Muscle of back (tissue), 3 donors: ENCODE measurements at regions not wholly inside any gene's neighbourhood (a gene's known extent, or its start where the extent isn't known, plus 50 kb on each side); places are given as distances from the start of the nearest gene placed in this dataset.

Source experiments
- DNase-seq, 3 donors: peaks; one replicate each; pipeline versions ENCODE4 v3.0.0 to v3.0.0-alpha.2; 2013

DNA sequence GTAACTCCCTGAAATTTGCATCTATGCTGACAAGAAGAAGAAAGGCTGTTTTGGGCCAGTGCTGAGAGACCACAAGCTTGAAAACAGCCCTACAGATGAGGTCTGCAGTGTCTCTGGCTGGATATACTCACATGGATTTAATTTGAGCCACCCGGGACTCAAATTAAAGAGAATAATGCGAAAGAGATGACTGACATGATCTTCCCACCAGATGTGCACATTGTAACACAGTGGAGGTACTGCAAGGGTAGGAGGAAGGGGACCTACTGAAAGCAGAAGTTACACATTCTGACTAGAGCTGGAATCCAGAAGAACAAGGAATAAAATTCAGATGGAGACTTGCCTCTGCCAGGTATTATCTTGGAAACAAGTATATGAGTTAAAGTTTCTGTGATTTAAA, 728.3 kb upstream of the SGO1 start:
- peak; percentile 73 to 94 (median 84) for DNase-seq

DNA sequence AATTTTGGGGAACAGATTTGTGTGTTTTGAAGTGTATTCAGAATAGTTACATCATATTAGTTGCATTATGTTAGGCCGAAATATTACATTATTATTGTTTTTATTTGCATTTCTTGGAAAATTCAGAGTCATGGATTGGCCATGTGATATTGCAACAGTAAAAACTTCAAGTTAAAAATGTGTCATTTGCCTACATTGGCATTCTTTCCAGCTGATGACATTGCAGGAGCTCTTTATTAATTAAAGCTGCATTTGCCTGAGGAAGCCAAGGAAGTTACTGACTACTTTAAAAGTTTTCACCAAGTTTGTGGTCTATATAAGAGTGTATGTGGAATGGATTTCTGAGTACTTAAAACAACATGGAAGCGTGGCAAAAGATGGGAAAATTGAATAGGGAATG, 726.4 kb upstream of the SGO1 start:
- no peak for DNase-seq

DNA sequence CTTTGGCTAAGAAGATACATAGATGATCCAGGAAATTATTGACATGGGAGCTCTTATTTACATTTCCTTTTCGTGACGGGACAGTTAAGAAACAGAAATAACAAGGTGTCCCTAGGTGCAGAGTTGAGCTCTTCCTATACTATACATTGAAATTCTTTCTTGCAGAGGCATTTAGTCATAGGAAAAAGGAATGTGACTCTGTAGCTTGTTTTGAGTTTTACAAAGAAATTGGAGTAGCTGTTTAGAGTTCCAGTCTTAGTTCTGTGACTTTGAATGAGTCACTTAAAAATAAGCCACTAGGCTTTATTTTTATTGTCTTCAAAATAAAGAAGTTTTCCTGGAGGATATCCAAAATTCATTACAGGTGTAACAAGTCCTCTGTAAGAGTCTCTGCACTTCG, 723.5 kb upstream of the SGO1 start:
- DNase-seq = no peak

DNA sequence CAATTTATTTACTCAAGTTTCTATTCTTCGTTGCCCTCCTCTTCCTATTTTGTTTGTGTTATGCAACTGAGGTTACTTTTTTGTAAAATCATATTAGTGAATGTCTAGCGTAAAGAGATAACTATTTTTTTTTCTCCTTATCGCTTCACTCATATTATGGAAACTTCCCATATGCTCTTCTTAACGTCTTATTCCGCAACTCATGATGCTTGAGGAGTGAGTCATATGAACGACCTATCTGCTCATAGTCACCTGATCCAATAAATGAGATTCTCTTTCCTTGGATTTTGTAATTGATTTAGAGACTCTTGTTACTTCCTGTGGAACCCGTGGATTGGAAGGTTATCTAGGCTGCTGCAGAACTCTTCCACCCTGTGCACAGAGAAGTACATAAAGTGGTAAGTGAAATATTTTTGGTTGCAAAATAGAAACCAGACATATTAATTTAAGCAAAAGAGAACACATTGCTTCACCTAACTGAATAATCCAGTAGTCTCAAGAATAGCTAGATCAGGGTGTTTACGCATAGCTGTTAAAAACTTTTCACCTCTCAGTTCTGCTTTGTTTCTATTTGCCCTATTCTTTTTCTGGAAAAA, 719.3 kb upstream of the SGO1 start:
- no peak for DNase-seq

DNA sequence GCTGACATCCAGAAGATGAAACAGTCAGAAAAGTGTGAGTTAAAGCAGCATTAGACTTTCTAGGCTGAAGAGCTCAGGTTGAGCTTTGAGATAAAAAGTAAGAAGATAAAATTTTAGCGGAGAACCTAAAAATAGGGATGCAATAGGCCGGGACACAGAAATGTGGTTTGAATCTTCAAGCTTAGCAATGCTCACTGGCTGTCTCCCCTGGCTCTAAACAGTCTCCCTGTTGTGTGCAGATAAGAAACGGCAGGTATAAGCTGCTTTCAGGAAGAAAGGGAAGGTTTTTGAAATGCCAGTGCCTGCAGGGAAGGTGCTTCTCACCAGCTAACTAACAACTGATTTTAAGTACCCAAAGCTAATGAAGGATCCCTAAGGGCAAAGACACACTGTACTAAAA, 718.7 kb upstream of the SGO1 start:
- no peak for DNase-seq

DNA sequence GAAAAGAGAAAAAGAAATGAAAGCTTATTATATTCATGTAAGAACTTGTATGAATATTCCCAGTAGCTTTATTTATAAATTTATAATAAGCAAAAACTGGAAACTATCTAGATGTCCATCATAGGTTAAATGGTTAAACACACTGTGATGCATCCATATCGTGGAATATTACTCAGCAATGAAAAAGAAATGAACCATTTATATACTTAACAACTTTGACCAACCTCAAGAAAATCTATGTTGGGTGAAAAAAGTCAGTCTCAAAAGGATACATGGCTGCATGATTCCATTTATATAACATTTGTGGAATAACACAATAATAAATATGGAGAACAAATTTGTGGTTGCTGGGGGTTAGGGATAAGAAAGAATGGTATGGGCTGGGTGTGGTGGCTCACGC, 713.0 kb upstream of the SGO1 start:
- DNase-seq = no peak

DNA sequence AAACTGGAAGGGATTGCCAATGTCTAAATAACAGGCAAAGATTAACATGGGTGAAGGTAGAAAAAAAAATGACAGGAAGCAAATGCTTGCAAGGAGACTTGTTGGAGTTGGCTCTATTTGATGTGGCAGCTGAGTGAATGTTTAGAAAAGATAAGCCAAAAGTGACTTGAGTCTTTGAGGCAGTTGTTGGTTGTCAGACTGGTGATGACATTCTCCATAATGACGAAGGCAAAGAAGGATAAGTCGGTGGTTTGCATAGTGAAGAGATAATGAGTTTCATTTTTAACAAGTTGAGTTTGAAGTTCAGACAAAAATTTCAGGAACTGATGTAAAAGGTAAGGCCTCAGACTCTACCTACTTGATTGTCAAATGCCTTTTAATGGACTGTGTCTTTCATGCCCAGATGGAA, 704.1 kb upstream of the SGO1 start:
- DNase-seq = no peak

DNA sequence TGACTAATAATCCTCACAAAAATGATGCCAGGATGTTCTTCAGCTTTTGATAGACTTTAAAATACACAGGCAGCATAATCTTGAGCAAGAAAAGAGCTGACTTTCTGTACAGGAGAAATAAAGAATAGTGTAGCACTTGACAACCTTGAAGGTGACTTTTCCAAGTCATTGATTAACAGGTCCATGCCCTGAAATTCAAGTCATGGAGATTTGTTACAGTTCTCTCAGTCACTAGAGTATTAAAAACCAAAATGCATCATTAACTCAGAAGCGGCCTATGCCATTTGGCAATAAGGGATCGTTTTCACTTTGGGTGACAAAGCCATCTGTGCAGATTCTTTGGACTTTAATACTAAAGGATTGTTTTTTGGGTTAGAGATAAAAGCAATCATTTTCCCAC, 692.7 kb upstream of the SGO1 start:
- DNase-seq = no peak

DNA sequence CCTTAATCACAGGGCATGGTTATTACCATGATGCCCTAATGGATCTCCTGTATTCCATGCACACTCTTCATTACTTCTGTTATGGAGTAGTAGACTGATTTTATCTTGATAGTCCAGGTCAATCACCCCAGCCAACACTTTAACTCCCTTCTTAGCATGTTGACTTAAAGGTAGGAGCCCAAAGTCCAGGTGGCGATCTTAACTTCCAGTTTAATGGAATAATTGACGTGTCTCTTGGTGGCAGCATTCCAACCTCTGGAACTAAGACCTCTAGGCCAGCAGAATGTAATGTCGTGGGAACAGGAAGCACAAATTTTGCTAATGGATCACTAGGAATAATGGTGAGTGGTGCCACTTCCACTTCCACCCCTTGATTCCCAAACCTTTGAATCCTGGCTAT, 687.2 kb upstream of the SGO1 start:
- DNase-seq = no peak

DNA sequence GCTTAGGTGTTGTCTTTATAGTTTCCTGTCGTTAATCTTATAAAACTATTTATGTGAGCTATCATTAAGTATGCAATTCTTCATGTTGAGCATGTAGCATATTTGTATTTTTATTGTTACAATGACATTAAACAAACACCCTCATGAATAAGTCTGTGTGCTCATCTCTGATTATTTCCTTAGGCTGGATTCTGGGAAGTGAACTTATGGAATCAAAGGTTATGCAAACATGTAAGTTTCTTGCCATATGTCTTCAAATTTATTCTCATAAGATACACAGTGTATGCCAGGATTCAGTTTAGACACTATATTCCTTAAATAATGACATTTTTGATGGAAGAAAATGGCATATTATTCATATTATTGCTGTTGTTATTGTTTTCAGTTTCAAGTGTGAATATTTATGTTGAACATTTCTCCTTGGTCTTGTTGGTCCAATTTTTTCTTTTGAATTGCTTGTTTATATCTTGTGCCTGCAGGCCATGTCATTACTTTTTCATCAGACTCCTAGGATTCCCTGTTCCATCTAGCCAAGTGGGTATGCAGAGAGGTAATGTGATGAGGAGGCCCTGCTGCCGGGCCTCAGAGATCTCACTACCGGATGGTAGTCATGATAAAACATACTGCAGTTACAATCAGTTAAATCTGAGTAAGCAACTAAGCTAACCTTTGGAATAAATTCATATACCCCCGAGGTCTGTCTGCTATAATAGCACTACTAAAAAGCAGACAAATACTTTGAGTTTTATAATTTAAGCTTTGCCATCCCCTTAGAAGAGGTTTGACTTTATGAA, 684.3 kb upstream of the SGO1 start:
- DNase-seq = no peak

DNA sequence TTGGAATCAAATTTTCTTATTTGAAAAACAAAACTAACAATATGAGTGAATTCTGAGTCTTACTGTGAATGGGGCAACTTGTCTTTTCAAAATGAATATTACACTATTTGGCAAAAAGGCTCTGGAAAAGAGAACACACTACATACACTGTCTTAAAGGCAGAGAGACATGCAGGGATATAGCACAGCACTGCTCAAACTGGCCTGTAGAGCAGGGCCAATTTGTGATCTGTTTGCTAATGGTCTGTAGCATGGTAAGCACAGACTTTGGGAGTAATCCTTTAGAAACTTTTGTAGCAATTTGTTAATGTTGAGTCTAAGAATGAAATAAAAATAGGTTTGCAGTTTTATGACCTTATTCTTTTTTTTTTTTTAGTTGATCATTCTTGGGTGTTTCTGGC, 679.8 kb upstream of the SGO1 start:
- no peak for DNase-seq

DNA sequence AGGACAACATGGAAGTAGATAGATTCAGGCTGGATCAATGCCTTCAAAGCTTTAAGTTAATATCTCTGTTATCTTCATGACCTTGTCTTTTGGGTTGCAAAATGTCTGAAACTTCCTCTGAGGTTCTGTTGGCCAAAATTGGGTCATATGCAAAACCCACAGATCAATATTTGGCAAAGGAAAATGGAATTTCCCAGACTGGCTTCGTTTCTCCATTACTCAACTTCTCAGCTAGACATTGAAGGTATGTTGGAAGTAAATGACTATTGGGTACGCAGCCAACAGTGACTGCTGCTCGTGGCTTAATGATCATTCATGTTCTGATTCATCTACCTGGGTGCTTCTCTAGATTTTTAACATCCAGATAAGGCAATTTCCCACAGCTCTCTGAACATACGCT, 675.4 kb upstream of the SGO1 start:
- no peak for DNase-seq

DNA sequence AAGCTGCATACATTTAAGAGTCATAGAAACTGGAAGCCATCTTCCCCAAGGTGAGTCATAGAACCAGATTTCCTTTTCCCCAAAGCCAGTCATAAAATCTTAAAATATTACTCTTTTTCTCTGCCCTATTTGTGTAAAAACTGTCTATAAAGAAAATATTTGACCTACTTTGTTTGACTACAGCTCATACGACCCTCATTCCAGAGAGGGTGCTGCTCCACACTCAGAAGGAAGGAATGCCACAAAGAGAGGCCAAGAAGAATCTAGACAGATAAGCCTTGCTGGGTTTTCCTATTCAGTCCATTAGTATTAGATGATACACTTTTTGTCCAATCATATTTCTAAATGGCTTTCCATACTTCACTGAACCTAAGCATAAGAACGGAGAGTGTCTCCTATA, 671.6 kb upstream of the SGO1 start:
- DNase-seq = peak in 1 of 3 donors; percentile 58

DNA sequence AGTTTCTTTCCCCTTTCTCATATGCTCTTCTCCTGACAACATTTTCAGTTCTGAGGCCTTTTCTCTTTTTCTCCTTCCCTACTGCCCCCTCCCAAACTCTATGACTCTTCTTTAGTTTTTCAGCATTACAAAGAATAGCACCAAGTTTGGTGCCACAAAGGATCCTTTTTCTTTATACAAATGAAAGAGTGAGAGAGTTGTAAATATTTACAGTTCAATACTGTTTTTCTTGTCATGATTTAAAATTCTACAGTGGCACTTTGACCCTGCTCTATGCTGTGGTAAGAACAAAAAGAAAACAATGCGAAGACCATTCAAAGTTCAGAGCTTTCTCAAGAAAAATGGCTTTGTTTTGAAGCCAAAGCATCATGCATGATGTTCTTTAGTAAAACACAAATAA, 667.9 kb upstream of the SGO1 start:
- peak in 1 of 3 donors; percentile 22 for DNase-seq

DNA sequence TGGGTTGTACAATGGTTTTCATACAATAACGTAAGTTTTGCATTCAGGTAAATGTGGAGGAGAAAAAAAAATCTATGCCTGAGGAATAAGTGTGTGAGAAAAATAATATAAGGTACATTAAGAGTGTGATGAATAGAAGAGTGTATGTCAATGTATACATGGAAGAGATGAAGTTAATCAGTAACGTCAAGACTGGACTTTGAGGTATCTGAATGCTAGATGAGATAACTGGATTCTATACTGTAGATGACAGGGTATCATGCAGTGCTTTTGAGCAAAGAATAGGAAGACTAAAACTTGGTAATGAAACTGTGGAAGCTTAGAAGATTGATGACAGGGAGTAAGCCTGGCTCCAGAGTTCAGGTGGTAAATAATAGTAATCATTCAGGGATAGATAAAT, 666.7 kb upstream of the SGO1 start:
- DNase-seq = no peak

DNA sequence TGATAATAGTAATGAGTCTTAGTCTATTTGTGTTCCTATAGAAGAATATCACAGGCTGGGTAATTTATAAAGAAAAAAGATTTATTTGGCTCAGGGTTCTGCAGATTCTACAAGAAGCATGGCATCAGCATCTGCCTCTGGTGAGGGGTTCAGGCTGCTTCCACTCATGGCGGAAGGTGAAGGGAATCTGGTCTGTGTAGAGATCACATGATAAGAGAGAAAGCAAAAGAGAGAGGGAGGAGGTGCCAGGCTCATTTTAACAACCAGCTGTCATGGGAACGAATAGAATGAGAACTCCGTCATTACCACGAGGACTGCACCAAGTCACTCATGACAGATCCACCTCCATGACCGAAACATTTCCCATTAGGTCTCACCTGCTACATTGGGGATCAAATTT, 664.0 kb upstream of the SGO1 start:
- no peak for DNase-seq

DNA sequence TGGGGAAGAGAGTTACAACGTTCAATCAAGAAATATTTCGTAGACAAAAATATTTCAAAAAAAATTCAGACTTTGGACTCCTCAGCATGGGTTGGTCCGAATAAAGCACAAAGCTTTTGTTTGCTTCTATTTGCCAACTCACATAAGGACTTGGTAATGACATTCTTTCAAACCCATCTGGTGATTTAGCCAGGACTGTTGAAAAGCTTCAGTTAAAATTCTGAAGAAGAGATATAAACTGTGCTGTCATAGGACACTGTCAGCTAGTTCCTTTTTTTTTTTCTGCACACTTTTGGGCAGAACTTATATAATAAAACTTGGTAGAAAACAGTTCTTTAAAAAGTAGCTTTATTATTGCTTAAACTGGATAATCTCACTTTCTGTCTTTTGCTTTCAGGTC, 660.8 kb upstream of the SGO1 start:
- DNase-seq = no peak

DNA sequence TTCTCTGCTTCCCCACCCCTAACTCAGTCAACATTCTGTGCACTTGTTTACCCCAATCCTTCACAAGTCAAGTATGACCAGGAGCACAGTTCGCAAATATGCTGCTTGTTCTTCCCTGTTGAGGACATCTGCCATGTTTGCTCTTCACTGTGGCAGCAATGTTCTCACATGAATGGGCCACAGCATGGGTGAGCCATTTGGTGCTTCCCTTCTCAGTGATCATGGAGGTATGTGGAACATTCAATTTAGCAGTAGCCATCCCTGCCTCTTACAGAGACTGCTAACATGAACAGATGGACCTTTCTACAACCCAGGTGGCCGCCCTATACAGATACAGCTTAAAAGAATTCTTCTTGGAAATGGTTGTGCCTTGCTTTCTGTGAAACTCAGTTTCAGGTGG, 660.1 kb upstream of the SGO1 start:
- DNase-seq = no peak

DNA sequence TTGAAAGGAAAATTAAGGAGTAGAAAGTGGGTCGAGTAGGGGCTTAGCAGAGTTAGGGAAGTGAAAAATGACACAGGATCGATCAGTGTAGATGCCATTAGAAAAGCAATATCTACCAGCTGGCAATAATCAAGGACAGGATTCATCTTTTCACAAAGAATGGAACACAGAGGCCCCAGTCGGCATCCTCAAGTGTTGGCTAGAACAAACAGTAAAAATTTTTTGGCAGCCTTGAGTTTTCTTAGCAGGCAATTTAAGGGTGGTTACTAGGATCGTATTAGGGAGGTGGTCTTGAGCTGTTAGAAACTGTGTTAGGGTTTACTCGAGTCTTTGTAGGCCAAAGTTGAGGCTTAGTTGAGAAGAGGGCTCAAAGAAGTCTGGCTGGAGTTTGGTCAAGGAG, 658.8 kb upstream of the SGO1 start:
- no peak for DNase-seq

DNA sequence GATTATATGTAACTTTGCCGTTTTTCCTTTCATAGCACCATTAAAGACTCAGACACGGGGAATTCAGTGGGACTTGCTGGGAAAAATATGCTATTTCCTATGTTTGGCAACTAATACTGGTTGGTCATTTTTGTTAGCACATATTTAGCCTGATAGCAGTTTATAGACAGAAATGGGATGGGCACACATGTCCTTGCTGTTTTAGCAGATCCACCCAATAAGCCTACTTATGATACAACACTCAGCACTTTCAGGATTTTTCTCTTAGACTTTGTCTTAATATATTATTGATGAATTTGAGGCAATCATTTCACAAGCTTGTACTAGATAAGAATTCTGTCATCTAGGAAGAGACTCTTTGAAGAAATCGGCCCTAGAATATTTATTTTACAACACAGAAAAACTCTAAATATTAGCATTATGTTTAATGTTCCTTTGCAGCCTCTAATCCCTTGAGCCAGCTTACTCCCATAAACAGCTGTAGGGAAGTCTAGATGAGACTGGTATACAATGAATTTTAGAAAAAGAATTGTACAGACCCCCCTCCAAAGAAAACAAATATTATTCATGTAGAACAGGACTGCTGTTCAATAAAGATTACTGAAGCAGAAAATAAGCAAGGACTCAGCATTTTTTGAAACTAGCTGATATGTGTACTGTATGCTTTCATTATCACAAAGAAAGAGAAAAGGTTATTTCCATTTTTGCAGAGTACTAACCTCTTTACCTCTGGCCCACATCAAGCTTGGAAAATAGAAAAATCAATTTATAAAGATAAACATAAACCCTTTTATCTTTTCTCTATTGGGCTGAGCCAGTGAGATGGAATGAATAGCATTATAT, 656.8 kb upstream of the SGO1 start:
- peak in 1 of 3 donors; percentile 24 for DNase-seq

DNA sequence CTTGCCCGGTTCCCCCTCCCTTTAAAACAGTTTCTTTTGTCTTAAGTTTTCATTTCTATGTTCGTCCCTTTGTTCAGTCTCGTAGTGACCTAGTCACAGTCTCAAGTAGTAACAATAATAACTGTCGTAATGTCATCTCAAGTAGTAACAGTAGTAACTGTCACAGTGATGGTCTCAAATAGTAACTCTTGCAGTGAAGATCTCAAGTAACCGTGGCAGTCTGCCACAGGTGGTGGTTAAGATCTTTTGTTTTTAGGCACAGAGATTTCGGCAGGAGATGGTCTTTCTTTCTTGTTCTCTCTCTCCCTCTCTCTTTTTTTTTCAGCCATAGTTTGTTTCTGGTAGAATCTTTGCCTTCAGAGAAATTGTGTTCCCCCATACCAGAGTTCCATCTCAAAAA, 656.0 kb upstream of the SGO1 start:
- DNase-seq = no peak

DNA sequence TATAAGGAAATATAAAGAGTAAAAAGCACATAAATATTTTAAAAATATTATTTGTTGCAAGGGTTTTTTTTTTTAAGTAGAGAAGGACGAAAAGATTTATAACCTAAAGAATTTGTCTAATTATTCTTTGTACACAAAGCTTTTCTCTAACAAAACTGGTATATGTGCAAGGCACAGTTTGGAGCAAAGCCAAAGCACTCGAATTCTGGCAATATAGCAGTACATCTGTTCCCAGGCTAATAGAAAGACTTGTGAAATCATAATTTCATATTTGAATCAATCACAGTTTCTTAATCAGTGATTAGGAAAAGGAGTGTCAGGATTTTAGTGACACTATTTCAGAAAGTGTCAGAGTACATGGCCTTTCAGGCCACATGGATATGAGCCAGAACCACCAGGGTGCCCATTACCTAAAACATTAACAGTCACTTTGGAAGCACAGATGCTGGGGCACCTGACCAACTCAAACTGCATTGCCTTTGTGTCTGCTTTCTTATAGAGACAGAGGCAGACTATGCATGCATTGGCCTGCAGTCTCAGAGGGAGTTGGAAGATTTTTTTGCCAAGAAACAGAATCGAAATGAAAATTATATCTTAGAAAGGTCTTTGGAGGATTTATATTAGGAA, 651.8 kb upstream of the SGO1 start:
- DNase-seq = peak in 1 of 3 donors; percentile 37

DNA sequence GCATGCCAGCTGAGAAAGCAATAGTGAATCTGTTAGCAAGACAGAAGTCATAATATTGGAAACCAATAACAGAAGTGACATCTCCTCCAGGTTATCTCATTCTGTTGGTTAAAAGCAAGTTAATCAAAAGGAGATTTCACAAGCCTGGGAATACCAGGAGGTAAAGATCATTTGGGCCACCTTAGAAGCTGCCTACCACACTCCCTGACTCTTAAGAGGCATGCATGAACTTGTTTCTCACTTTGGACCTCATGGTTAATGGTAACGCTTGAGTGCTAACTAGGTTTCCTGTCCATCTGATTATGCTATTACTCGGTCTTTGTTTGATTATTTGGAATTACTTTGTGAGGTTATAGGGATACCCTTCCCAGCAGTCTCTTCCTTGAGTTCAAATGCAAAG, 650.8 kb upstream of the SGO1 start:
- DNase-seq = no peak
